ENCODE measurements at regions not wholly inside any gene's neighbourhood (a gene's known extent, or its start where the extent isn't known, plus 50 kb on each side); places are given as distances from the start of the nearest gene placed in this dataset.

- no peak overlapping the region for H3K4me3 ChIP-seq (replicated peaks; ENCODE audit: low read depth, low read length)
- TF ChIP-seq CTCF (IDR thresholded peaks at IDR 0.05; ENCODE audit: low read length, missing control alignments), result no peak
- no peak for DNase-seq (ENCODE audit: low read depth)
Observed at GRCh38 chr7:68715907-68716306, 882.4 kb upstream of the AUTS2 start.

DNA sequence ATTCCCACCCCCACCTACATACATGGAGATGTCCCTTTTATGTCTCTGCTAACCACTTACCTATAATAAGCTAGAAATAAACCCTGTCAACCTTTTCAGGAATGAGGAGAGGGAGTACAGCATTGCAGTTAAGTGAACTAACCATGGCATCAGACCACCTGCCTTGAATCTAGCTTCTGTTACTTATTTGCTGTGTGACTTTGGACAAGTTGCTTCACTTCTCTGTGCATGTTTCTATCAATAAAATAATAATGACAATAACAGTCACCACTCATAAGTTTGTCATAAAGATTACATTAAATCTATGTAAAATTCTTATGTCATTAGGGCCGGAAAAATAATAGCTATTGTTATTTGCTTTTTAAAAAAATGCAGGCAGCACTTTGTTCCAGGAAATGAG, 881.1 kb upstream of the AUTS2 start:
- DNase-seq (ENCODE audit: low read depth), result no peak
- no peak overlapping the region for H3K4me3 ChIP-seq (replicated peaks; ENCODE audit: low read depth, low read length)
- no peak for TF ChIP-seq CTCF (IDR thresholded peaks at IDR 0.05; ENCODE audit: low read length, missing control alignments)

- no peak for DNase-seq (ENCODE audit: low read depth)
- TF ChIP-seq CTCF (IDR thresholded peaks at IDR 0.05; ENCODE audit: low read length, missing control alignments), result no peak
Observed at GRCh38 chr7:68718097-68718551, 880.2 kb upstream of the AUTS2 start.

DNA sequence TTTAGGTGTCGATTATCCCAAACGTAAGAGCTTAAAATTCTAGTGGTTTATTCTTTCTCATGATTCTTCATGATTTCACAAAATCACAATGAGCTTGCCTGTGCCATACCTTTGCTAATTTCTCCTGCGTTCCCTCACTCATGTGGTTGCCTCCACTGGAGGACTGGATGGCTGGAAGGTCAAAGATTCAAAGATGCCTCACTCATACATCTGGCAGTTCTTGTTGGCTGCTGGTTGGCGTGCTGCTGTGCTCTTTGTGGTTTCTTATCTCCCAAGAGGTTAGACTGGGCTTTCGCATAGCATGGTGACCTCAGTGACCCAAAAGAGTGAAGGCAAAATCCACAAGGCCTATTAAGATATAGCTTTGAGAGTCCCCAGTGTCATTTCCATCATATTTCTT, 877.6 kb upstream of the AUTS2 start:
- DNase-seq (ENCODE audit: low read depth), result peak; percentile 29
- no peak overlapping the region for H3K4me3 ChIP-seq (replicated peaks; ENCODE audit: low read depth, low read length)
- TF ChIP-seq CTCF (IDR thresholded peaks at IDR 0.05; ENCODE audit: low read length, missing control alignments), result no peak

More at GRCh38 chr7:68718097-68718551, 880.2 kb upstream of the AUTS2 start:
- H3K4me3 ChIP-seq (replicated peaks; ENCODE audit: low read depth, low read length), result no peak overlapping the region

- H3K4me3 ChIP-seq (replicated peaks; ENCODE audit: low read depth, low read length), result no peak overlapping the region
- no peak for DNase-seq (ENCODE audit: low read depth)
- TF ChIP-seq CTCF (IDR thresholded peaks at IDR 0.05; ENCODE audit: low read length, missing control alignments), result no peak
Observed at GRCh38 chr7:68722044-68722443, 876.2 kb upstream of the AUTS2 start.

DNA sequence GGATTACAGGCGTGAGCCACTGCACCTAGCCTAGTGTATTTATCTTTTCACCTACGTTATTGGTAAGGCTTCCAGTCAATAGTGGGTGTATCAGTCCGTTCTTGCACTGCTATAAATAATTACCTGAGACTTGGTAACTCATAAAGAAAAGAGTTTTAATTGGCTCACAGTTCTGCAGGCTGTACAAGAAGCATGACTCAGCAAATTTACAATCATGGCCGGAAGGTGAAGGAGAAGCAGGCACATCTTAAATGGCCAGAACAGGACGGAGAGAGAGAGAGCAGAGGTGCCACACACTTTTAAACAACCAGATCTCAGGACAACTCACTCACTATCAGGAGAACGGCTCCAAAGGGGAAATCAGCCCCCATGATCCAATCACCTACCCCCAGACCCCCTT, 873.3 kb upstream of the AUTS2 start:
- H3K4me3 ChIP-seq (replicated peaks; ENCODE audit: low read depth, low read length), result no peak overlapping the region
- TF ChIP-seq CTCF (IDR thresholded peaks at IDR 0.05; ENCODE audit: low read length, missing control alignments), result no peak
- no peak for DNase-seq (ENCODE audit: low read depth)
